ENCODE measurements at regions not wholly inside any gene's neighbourhood (a gene's known extent, or its start where the extent isn't known, plus 50 kb on each side); places are given as distances from the start of the nearest gene placed in this dataset.

- Histone ChIP-seq H2AK5ac (ENCODE audit: low read length, severe bottlenecking) (no peak overlapping the region), H2AFZ (ENCODE audit: low read depth, low read length) (no peak overlapping the region), H2BK5ac (ENCODE audit: low read depth, low read length, poor library complexity, severe bottlenecking) (no peak overlapping the region), H2BK15ac (ENCODE audit: low read depth, poor library complexity, severe bottlenecking) (no peak overlapping the region), H3K4me3 (ENCODE audit: insufficient read depth in 1 of 2, low read depth in 1 of 2, low read length in 2 of 2) (no peak overlapping the region), H3K4ac (ENCODE audit: low read depth in 1 of 2, low read length in 2 of 2) (no peak overlapping the region), H3K36me3 (ENCODE audit: control insufficient read depth in 1 of 2, insufficient read depth in 2 of 2, low read depth in 1 of 2, low read length in 2 of 2) (no peaks in the 10 kb centered on the region), H3K23ac (ENCODE audit: low read length in 2 of 2) (no peak overlapping the region), H3K9me3 (ENCODE audit: control insufficient read depth, low read length) (no peaks in the 10 kb centered on the region), H3K79me1 (replicated peaks; ENCODE audit: low read length, poor library complexity, severe bottlenecking) (no peaks in the 10 kb centered on the region), H3K18ac (ENCODE audit: low read depth in 1 of 2, low read length in 2 of 2) (peak overlapping the region in 1 of 2 experiments; percentile 1), H2BK12ac (ENCODE audit: low read length in 2 of 2) (no peak overlapping the region), H3K4me2 (ENCODE audit: low read length, poor library complexity, severe bottlenecking) (no peak overlapping the region), H3K9ac (ENCODE audit: low read length) (no peak overlapping the region), H3K14ac (ENCODE audit: low read length in 2 of 2) (no peak overlapping the region), H2BK120ac (ENCODE audit: low read depth, low read length) (no peak overlapping the region), H3K27me3 (ENCODE audit: control insufficient read depth in 1 of 2, insufficient read depth in 1 of 2, low read length in 2 of 2) (peaks cover 19 to 28% of the 10 kb centered on the region in 2 experiments), H3K4me1 (ENCODE audit: control insufficient read depth, insufficient read depth, low read depth, low read length) (peaks cover 16% of the 10 kb centered on the region), H3K27ac (ENCODE audit: low read length, poor library complexity, severe bottlenecking) (no peak overlapping the region), H4K8ac (ENCODE audit: low read length) (no peak overlapping the region), H4K91ac (ENCODE audit: low read length) (no peak overlapping the region)
- 91% methylated on average over 8 of the region's 8 CpGs for WGBS
- DNase-seq, result no peak
Observed at GRCh38 chr22:26898946-26899605, 241.7 kb downstream of the MIAT start.

DNA sequence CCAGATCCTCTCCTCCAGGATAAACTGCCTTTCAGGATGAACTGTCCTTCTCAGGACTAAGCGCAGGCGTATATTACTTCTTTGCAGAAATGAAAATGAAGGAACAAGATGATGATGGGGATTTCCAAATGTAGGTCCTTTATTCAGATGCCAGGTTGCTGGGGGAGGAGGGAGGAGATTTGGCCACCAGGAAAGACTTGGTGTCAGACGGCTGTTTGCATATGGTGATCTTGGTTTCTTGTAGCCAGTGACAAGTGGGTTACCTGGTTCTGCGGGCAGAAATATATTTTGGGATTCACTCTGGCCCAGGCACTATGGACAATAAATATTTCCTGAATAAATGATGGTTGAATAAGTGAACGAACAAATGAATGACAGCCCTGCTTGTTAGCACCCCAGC lies 243.4 kb downstream of the MIAT start:
- no peak overlapping the region for H4K8ac ChIP-seq (ENCODE audit: low read length)
- peaks cover 30 to 44% of the 10 kb centered on the region in 2 experiments for H3K27me3 ChIP-seq (ENCODE audit: control insufficient read depth in 1 of 2, insufficient read depth in 1 of 2, low read length in 2 of 2)
- peaks cover 12% of the 10 kb centered on the region for H3K4me1 ChIP-seq (ENCODE audit: control insufficient read depth, insufficient read depth, low read depth, low read length)
- H2AK5ac ChIP-seq (ENCODE audit: low read length, severe bottlenecking), result no peak overlapping the region
- no peak overlapping the region for H2AFZ ChIP-seq (ENCODE audit: low read depth, low read length)
- H2BK15ac ChIP-seq (ENCODE audit: low read depth, poor library complexity, severe bottlenecking), result no peak overlapping the region
- WGBS, result 82% methylated on average over 5 of the region's 5 CpGs
- H3K36me3 ChIP-seq (ENCODE audit: control insufficient read depth in 1 of 2, insufficient read depth in 2 of 2, low read depth in 1 of 2, low read length in 2 of 2), result no peaks in the 10 kb centered on the region
- no peak overlapping the region for H3K4me3 ChIP-seq (ENCODE audit: insufficient read depth in 1 of 2, low read depth in 1 of 2, low read length in 2 of 2)
- no peak overlapping the region for H2BK12ac ChIP-seq (ENCODE audit: low read length in 2 of 2)
- no peak for DNase-seq
- no peak overlapping the region for H3K4me2 ChIP-seq (ENCODE audit: low read length, poor library complexity, severe bottlenecking)
- H3K9ac ChIP-seq (ENCODE audit: low read length), result no peak overlapping the region
- no peak overlapping the region for H3K23ac ChIP-seq (ENCODE audit: low read length in 2 of 2)
- H4K91ac ChIP-seq (ENCODE audit: low read length), result no peak overlapping the region
- H3K14ac ChIP-seq (ENCODE audit: low read length in 2 of 2), result no peak overlapping the region
- H3K27ac ChIP-seq (ENCODE audit: low read length, poor library complexity, severe bottlenecking), result no peak overlapping the region
- H3K18ac ChIP-seq (ENCODE audit: low read depth in 1 of 2, low read length in 2 of 2), result no peak overlapping the region
- no peak overlapping the region for H2BK120ac ChIP-seq (ENCODE audit: low read depth, low read length)
- H2BK5ac ChIP-seq (ENCODE audit: low read depth, low read length, poor library complexity, severe bottlenecking), result no peak overlapping the region
- H3K4ac ChIP-seq (ENCODE audit: low read depth in 1 of 2, low read length in 2 of 2), result peak overlapping the region in 1 of 2 experiments; percentile 41
- no peaks in the 10 kb centered on the region for H3K79me1 ChIP-seq (replicated peaks; ENCODE audit: low read length, poor library complexity, severe bottlenecking)
- no peaks in the 10 kb centered on the region for H3K9me3 ChIP-seq (ENCODE audit: control insufficient read depth, low read length)

- no peak overlapping the region for H3K27ac ChIP-seq (ENCODE audit: low read length, poor library complexity, severe bottlenecking)
- no peak overlapping the region for H4K8ac ChIP-seq (ENCODE audit: low read length)
- no peak overlapping the region for H3K23ac ChIP-seq (ENCODE audit: low read length in 2 of 2)
- no peak overlapping the region for H2AFZ ChIP-seq (ENCODE audit: low read depth, low read length)
- no peak overlapping the region for H2AK5ac ChIP-seq (ENCODE audit: low read length, severe bottlenecking)
- DNase-seq, result no peak
- H3K4me1 ChIP-seq (ENCODE audit: control insufficient read depth, insufficient read depth, low read depth, low read length), result peaks cover 10% of the 10 kb centered on the region
- no peak overlapping the region for H3K9ac ChIP-seq (ENCODE audit: low read length)
- peak overlapping the region in 1 of 2 experiments; percentile 52 for H3K18ac ChIP-seq (ENCODE audit: low read depth in 1 of 2, low read length in 2 of 2)
- no peaks in the 10 kb centered on the region for H3K36me3 ChIP-seq (ENCODE audit: control insufficient read depth in 1 of 2, insufficient read depth in 2 of 2, low read depth in 1 of 2, low read length in 2 of 2)
- no peak overlapping the region for H2BK5ac ChIP-seq (ENCODE audit: low read depth, low read length, poor library complexity, severe bottlenecking)
- H3K27me3 ChIP-seq (ENCODE audit: control insufficient read depth in 1 of 2, insufficient read depth in 1 of 2, low read length in 2 of 2), result peaks cover 33 to 48% of the 10 kb centered on the region in 2 experiments
- H4K91ac ChIP-seq (ENCODE audit: low read length), result no peak overlapping the region
- no peak overlapping the region for H2BK15ac ChIP-seq (ENCODE audit: low read depth, poor library complexity, severe bottlenecking)
- H3K79me1 ChIP-seq (replicated peaks; ENCODE audit: low read length, poor library complexity, severe bottlenecking), result no peaks in the 10 kb centered on the region
- H3K4me3 ChIP-seq (ENCODE audit: insufficient read depth in 1 of 2, low read depth in 1 of 2, low read length in 2 of 2), result no peak overlapping the region
- H3K14ac ChIP-seq (ENCODE audit: low read length in 2 of 2), result peak overlapping the region in 1 of 2 experiments; percentile 6
- no peak overlapping the region for H2BK120ac ChIP-seq (ENCODE audit: low read depth, low read length)
- peak overlapping the region in 1 of 2 experiments; percentile 6 for H2BK12ac ChIP-seq (ENCODE audit: low read length in 2 of 2)
- H3K4me2 ChIP-seq (ENCODE audit: low read length, poor library complexity, severe bottlenecking), result no peak overlapping the region
- no peak overlapping the region for H3K4ac ChIP-seq (ENCODE audit: low read depth in 1 of 2, low read length in 2 of 2)
- 82% methylated on average over 20 of the region's 20 CpGs for WGBS
- no peaks in the 10 kb centered on the region for H3K9me3 ChIP-seq (ENCODE audit: control insufficient read depth, low read length)
Observed at GRCh38 chr22:26901198-26901816, 243.9 kb downstream of the MIAT start.

- Histone ChIP-seq H3K18ac (ENCODE audit: low read depth in 1 of 2, low read length in 2 of 2) (peak overlapping the region in 1 of 2 experiments; percentile 3), H3K4ac (ENCODE audit: low read depth in 1 of 2, low read length in 2 of 2) (no peak overlapping the region), H3K4me3 (ENCODE audit: insufficient read depth in 1 of 2, low read depth in 1 of 2, low read length in 2 of 2) (no peak overlapping the region), H2BK15ac (ENCODE audit: low read depth, poor library complexity, severe bottlenecking) (no peak overlapping the region), H3K27ac (ENCODE audit: low read length, poor library complexity, severe bottlenecking) (no peak overlapping the region), H3K4me1 (ENCODE audit: control insufficient read depth, insufficient read depth, low read depth, low read length) (peaks cover 10% of the 10 kb centered on the region), H2AK5ac (ENCODE audit: low read length, severe bottlenecking) (no peak overlapping the region), H2BK5ac (ENCODE audit: low read depth, low read length, poor library complexity, severe bottlenecking) (no peak overlapping the region), H3K23ac (ENCODE audit: low read length in 2 of 2) (no peak overlapping the region), H3K36me3 (ENCODE audit: control insufficient read depth in 1 of 2, insufficient read depth in 2 of 2, low read depth in 1 of 2, low read length in 2 of 2) (no peaks in the 10 kb centered on the region), H3K27me3 (ENCODE audit: control insufficient read depth in 1 of 2, insufficient read depth in 1 of 2, low read length in 2 of 2) (peaks cover 40 to 52% of the 10 kb centered on the region in 2 experiments), H3K79me1 (replicated peaks; ENCODE audit: low read length, poor library complexity, severe bottlenecking) (no peaks in the 10 kb centered on the region), H3K9me3 (ENCODE audit: control insufficient read depth, low read length) (no peaks in the 10 kb centered on the region), H4K91ac (ENCODE audit: low read length) (no peak overlapping the region), H2BK12ac (ENCODE audit: low read length in 2 of 2) (no peak overlapping the region), H3K4me2 (ENCODE audit: low read length, poor library complexity, severe bottlenecking) (peak overlapping the region; percentile 49), H2AFZ (ENCODE audit: low read depth, low read length) (no peak overlapping the region), H4K8ac (ENCODE audit: low read length) (no peak overlapping the region), H3K9ac (ENCODE audit: low read length) (no peak overlapping the region), H2BK120ac (ENCODE audit: low read depth, low read length) (no peak overlapping the region), H3K14ac (ENCODE audit: low read length in 2 of 2) (no peak overlapping the region)
- DNase-seq, result no peak
- 20% methylated on average over 3 of the region's 7 CpGs for WGBS
Observed at GRCh38 chr22:26902401-26903029, 245.1 kb downstream of the MIAT start.
